NCI-H2029 (cell line): ENCODE measurements at regions not wholly inside any gene's neighbourhood (a gene's known extent, or its start where the extent isn't known, plus 50 kb on each side); places are given as distances from the start of the nearest gene placed in this dataset.
"Not testable (repeated sequence)": the region's sequence is repeated elsewhere in the genome, so short reads cannot be mapped to it uniquely, and the experiment has no call there.

Experiments used
- DNase-seq: peaks from one replicate; lab custom pipeline; 2025; lab: John Stamatoyannopoulos, UW

- DNase-seq: no peak
These were observed 180.3 kb downstream of the HDGFL1 start for GRCh38 chr6:22749696-22750095.

GRCh38 chr6:22751223-22751622 is 181.9 kb downstream of the HDGFL1 start:
- DNase-seq: no peak

DNA sequence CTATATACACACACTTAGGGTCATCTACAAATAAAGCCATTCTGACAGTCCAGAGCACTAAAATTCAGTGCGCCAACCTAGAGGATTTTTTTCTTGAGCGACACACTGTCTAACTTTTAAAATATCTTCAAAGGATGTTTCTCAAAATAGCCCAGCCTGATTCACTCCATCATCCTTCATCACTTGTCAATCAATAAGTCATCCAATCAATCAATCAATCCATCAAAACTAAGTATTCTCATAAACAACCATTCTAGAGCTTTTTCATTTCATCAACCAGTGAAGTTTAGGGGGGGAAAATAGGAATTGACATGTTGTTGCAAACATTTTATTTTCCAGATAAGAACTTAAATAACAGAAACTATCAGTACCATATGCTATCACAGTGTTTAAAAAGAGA is 183.2 kb downstream of the HDGFL1 start:
- no peak for DNase-seq

- no peak for DNase-seq
These were observed 184.7 kb downstream of the HDGFL1 start for GRCh38 chr6:22754061-22754460.

DNA sequence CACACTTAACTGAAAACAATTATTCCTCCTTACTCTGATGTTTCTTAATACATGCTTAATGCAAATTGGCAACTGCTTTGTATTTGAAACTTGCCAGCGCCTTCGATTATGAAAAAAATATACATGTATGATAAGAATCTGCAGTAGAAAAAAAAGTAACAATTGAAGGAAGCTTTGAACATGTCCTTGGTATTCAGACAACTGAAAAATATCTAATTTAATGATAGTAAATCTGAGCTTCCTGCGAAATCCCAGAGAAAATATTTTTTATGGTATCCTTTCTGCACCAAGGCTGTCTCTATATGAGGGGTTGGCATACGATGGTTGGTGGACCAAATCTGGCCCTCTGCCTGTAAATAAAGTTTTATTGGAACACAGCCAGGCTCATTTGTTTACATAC is 186.2 kb downstream of the HDGFL1 start:
- DNase-seq: no peak

GRCh38 chr6:22756365-22756764 is 187.0 kb downstream of the HDGFL1 start:
- no peak for DNase-seq

DNA sequence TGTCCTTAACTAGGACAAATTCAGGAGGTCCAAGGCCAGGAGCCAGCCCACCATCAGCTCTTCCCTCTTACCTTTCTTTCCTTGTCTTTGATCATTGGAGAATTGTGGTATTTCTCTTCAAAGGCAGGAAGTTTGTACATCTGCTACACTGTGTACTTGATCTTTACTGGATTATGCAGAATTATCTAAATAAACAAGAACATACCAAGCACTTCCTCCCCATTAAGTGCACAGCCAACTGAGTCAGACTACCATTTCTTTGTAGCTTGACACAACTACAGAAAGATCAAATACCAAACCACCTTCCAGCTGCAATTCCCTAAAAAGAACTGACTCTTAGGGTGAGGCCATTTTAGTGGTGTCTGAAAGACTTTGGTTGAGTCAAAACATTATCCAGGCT is 195.1 kb downstream of the HDGFL1 start:
- no peak for DNase-seq

DNA sequence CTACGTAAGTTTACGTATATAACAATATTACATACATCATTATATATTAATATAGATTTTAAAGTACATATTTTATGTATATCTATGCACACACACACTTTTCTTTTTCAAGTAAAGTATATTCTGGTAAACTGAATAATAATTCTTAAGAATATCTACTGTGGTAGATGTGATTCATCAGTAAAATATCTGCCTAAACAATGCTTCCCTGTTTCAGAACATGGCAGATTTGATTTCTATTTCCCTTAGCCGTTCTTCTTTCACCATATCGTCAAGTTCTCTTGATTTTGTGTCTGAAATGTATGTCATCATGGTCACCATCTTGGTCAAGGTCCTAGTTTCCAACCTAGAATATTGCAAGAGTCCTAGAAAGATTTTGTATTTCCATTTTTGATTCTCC is 195.6 kb downstream of the HDGFL1 start:
- DNase-seq: no peak

GRCh38 chr6:22766979-22767378 is 197.6 kb downstream of the HDGFL1 start:
- DNase-seq: no peak

DNA sequence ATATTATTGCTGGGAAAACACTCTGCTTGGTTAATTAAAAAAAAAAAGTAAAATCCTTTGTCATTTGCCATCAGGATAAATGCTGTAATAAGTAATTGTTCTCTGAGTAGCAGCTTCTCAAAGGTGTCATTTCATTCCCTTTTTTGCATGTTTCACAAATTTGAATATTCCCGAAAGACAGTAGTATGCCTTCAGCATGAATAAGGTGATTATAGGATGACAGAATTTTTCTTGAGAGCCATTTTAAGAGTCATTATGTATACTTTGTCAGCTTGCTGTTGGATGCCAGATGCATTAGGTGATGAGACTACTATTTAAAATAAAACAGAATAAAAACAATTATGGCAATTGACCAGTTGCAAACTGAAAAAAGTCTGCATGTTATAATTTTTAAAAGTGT is 200.7 kb downstream of the HDGFL1 start:
- DNase-seq: no peak

GRCh38 chr6:22774129-22774528 is 204.8 kb downstream of the HDGFL1 start:
- no peak for DNase-seq

- DNase-seq: not testable (repeated sequence)
These were observed 209.1 kb downstream of the HDGFL1 start for GRCh38 chr6:22778438-22778837.

DNA sequence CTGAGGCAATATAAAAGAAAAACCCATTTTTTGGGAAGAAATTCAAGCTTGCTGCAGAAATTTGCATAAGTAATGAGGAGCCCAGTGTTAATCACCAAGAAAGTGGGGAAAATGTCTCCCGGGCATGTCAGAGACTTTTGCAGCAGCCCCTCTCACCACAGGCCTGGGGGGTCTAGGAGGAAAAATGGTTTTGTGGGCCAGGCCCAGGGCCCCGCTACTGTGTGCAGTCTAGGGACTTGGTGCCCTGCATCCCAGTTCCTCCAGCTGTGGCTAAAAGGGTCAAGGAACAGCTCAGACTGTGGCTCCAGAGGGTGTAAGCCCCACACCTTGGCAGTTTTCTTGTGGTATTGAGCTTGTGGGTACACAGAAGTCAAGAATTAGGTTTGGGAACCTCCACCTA is 209.7 kb downstream of the HDGFL1 start:
- DNase-seq: no peak

DNA sequence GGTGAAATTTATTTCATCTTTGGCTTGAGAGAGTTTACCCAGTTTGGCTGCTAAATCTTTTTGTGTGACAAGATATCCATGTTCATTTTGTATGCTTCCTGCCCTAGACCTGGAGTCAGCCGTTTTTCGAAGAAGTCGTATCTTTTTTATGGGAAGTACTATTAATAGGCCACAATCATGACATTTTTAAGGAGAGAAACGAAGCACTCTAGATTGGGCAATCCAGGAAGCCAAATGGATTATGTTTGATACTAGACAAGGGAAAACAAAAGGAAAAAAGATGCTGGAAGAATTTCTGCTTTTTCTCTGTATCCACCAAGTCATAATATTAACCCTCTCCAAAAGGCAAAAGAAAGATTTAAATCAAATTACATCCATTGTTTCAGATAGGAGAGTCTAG is 214.6 kb downstream of the HDGFL1 start:
- DNase-seq: no peak

GRCh38 chr6:22784601-22785410 is 215.4 kb downstream of the HDGFL1 start:
- no peak for DNase-seq

DNA sequence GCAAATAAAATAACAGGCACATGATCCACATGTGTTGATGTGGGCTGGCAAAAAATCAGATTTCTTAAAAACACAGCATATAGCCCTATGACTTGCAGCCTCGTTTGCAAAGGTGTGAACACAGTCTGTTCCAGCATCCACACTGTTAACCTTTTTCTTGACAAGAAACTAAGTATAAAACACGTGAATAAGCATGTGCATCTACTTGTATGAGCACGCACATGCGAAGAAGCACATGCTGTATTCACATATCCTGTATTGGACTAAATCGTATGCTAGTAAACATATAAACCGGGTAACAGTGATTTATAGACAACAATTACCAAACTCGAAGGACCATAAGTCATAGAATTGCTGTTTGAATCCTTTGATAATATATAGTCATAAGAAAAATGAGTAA is 218.7 kb downstream of the HDGFL1 start:
- no peak for DNase-seq

DNA sequence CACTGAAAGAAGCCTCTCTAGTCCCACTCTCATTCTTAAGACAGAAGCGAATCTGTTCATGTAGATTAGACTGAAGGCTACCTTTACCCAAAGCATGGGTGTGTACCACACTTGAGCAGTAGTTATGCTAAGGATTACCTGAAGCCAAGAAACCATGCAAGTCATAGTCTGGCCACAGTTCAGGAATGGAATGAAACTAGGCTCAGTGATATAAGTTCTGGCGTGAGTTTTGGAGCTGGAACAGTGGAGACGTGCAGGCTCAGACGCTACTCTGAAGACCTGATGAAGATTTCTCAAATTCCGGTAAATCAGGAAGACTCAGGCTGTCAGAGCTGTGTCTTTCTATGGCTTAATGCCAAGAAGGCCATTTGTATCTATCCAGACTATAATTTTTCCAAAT is 219.9 kb downstream of the HDGFL1 start:
- DNase-seq: no peak

- DNase-seq: no peak
These were observed 225.5 kb downstream of the HDGFL1 start for GRCh38 chr6:22794844-22795243.

GRCh38 chr6:22800451-22800850 is 231.1 kb downstream of the HDGFL1 start:
- no peak for DNase-seq

DNA sequence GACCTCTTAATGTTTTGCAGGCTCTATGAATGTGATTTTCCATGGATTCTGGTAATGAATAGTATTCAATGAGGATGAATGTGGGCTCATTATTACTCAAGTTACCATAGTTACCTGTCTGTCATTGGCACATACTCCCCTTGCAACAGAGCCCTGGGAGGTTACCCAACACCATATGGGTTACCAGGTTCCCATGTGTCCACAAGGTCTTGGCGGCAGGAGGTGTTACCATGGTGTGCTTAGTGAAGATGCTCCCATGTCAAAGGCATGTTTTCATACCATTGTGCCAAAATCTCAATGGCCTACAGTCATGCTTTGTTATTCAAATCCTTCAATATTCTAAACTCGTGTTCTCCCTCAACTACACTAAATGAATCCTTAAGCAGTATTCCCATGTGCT is 232.5 kb downstream of the HDGFL1 start:
- DNase-seq: no peak

DNA sequence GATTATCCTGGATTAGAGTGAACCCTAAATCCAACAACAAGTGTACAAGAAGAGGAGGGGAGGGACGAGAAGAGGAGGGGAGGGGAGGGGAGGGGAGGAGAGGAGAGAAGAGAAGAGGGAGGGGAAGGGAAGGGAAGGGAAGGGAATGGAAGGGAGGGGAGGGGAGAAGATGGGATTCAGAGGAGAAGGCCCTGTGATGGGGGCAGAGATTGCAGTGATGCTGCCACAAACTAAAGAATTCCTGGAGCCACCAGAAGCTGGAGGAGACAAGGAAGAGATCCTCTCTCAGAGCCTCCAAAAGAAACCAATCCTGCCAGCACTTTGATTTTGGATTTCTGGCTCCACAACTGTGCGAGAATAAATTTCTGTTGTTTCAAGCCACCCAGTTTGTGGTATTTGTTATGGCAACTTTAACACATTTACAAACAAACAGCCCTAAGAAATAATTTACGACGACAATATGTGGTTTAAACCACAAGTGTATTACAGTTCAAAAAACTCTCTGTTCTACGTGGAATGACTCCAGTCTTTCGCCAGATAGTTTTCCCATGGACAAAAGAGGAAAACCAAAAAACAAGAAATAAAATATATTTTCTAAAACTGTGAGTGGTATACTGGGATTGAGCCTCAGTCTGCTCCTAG is 235.4 kb downstream of the HDGFL1 start:
- DNase-seq: no peak

DNA sequence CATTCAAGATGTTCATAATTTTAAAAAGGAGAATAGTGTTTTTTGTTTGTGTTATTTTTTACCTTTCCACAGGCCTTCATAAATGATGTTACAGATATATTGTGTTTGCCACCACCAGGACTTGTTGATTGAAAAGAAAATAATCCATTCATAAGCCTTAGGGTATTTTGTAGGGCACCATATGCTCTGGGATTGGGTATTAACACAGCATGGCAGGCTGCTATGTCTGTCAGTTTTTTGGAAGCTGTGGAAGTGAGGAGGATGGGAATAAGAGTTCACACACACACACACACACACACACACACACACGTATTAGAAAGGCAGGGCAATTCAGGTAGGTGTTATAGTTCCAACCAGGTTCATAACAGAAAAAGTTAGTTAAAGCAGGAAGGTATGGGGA is 237.9 kb downstream of the HDGFL1 start:
- DNase-seq: no peak

DNA sequence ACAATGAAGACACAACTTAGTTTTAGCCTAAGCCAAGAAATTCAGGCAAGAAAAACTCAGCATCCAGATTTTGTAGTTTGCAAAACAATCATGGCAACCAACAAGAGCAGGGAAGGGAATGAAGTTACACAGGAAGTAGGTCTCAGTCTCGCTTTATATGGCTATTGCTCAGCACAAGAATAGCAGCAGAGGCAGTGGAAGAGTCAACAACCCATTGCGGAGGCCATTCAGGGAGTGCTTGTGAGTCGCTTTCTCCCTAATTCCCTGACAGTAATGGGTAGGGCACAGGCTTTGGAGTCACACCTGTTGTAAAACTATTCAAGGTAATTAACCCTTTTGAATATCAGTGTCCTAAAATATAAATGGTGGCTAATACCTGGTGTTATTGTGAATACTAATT is 238.5 kb downstream of the HDGFL1 start:
- no peak for DNase-seq

DNA sequence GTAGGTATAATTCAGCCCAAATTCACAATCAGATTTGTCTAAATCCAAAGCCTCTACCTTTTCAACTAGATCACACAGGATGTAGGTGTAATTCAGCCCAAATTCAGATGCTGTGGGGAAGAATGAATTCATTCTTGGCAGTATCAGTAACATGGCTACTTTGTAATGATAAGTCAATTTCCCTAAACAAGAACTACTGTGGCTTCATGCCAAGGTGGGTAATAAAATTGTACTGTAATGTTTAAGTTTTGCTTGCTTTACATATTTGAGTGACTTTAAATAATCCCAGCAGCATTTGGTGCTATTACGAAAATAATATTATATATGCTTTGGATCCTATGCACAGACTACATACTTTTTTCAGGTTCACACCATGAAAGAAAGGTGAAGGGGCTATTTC is 239.1 kb downstream of the HDGFL1 start:
- DNase-seq: no peak
